CD1c-positive myeloid dendritic cell (primary cell): ENCODE measurements at regions not wholly inside any gene's neighbourhood (a gene's known extent, or its start where the extent isn't known, plus 50 kb on each side); places are given as distances from the start of the nearest gene placed in this dataset.
"Not testable (repeated sequence)": the region's sequence is repeated elsewhere in the genome, so short reads cannot be mapped to it uniquely, and the experiment has no call there.

ENCODE experiments used
- DNase-seq: peaks from one replicate; pipeline ENCODE4 v3.0.0-alpha.2; 2016; ENCODE audit errors: extremely low spot score

- DNase-seq: not testable (repeated sequence)
These were observed 158.3 kb upstream of the POTEB2 start for GRCh38 chr15:21024235-21024987.

GRCh38 chr15:21018176-21018575, 152.1 kb upstream of the POTEB2 start:
- not testable (repeated sequence) for DNase-seq

- not testable (repeated sequence) for DNase-seq
These were observed 151.2 kb upstream of the POTEB2 start for GRCh38 chr15:21017326-21017725.

GRCh38 chr15:21016589-21016988, 150.5 kb upstream of the POTEB2 start:
- not testable (repeated sequence) for DNase-seq

GRCh38 chr15:21015171-21015570, 149.1 kb upstream of the POTEB2 start:
- not testable (repeated sequence) for DNase-seq

- not testable (repeated sequence) for DNase-seq
These were observed 147.2 kb upstream of the POTEB2 start for GRCh38 chr15:21013308-21013707.

- DNase-seq: not testable (repeated sequence)
These were observed 143.5 kb upstream of the POTEB2 start for GRCh38 chr15:21009651-21010050.

- not testable (repeated sequence) for DNase-seq
These were observed 137.3 kb upstream of the POTEB2 start for GRCh38 chr15:21003459-21003858.

- DNase-seq: not testable (repeated sequence)
These were observed 135.8 kb upstream of the POTEB2 start for GRCh38 chr15:21001950-21002349.

- DNase-seq: not testable (repeated sequence)
These were observed 125.6 kb upstream of the POTEB2 start for GRCh38 chr15:20991691-20992090.

GRCh38 chr15:20991253-20991652, 125.1 kb upstream of the POTEB2 start:
- DNase-seq: not testable (repeated sequence)

GRCh38 chr15:20986775-20987174, 120.7 kb upstream of the POTEB2 start:
- not testable (repeated sequence) for DNase-seq

- not testable (repeated sequence) for DNase-seq
These were observed 111.9 kb upstream of the POTEB2 start for GRCh38 chr15:20978057-20978456.

- not testable (repeated sequence) for DNase-seq
These were observed 106.6 kb upstream of the POTEB2 start for GRCh38 chr15:20972762-20973161.

- DNase-seq: not testable (repeated sequence)
These were observed 93.2 kb upstream of the POTEB2 start for GRCh38 chr15:20959299-20959698.

GRCh38 chr15:20929322-20929721, 63.2 kb upstream of the POTEB2 start:
- DNase-seq: not testable (repeated sequence)
